ENCODE measurements at regions not wholly inside any gene's neighbourhood (a gene's known extent, or its start where the extent isn't known, plus 50 kb on each side); places are given as distances from the start of the nearest gene placed in this dataset.

GRCh38 chr15:67914028-67914427 lies 74.2 kb upstream of the RNU6-1 start:
- no peak for DNase-seq (ENCODE audit: low spot score)
- TF ChIP-seq CTCF (conservative IDR thresholded peaks at IDR 0.05; ENCODE audit: low read depth) = no peak
- POLR2A ChIA-PET (ENCODE audit: low non-redundant PET) = no interaction called here
- H3K27ac ChIP-seq = no peak overlapping the region
- CTCF ChIA-PET = no interaction called here

DNA sequence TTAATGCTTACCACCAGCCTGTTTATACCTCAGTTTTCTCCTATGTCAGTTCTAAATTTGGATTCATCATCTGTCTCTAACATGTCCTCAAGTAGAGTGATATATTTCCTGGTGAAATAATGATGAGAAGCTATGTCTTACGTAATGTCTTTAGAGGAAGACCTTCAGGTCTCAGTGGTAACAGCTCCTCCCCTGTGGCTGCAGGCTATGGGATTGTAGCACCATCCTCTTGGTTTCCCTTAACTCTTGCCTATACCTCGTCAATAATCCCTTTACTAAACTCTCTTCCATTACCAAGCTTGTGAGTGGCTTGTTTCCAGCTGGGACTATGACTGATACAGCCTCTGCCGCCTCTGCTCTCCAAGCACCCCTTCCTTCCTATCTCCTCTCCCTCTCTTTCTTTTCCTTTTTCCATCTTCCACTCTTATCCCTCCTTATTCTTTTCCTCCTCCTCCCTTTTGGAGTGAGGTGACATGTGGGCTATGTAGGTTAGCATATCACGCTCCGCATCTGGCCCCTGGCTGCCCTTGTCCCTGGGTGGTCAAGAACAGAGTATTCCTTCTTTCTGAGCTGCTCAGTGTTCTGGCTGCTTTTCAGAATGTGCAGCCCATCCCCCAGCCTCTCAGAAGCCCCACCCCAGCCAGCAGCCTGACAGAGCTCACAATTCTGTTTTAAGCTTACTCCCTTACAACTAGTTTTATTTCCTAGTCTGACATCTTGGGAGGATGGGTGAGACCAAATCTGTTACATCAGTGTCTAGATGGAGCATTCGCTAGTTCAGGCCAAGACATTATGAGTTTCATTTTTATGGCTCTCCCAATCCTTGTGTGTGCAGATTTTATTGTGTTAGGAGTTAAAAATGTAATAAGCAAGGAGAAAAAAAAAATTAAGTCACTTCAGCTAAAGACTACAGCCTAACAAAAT lies 75.0 kb upstream of the RNU6-1 start:
- POLR2A ChIA-PET (ENCODE audit: low non-redundant PET) = no interaction called here
- DNase-seq (ENCODE audit: low spot score) = no peak
- CTCF ChIA-PET = interaction anchor here (0.9 kb wide), 1 partner anchor 51 kb away, joined by 3 read pairs; no protein-coding TSS in a partner anchor
- H3K27ac ChIP-seq = no peak overlapping the region
- no peak for TF ChIP-seq CTCF (conservative IDR thresholded peaks at IDR 0.05; ENCODE audit: low read depth)

- CTCF ChIA-PET = interaction anchor here (0.9 kb wide), 1 partner anchor 52 kb away, joined by 3 read pairs; no protein-coding TSS in a partner anchor
- DNase-seq (ENCODE audit: low spot score) = no peak
- TF ChIP-seq CTCF (conservative IDR thresholded peaks at IDR 0.05; ENCODE audit: low read depth) = no peak
- H3K27ac ChIP-seq = no peak overlapping the region
- POLR2A ChIA-PET (ENCODE audit: low non-redundant PET) = no interaction called here
These were observed 75.9 kb upstream of the RNU6-1 start for GRCh38 chr15:67915461-67916374.

GRCh38 chr15:67916565-67916964 lies 76.7 kb upstream of the RNU6-1 start:
- no peak for TF ChIP-seq CTCF (conservative IDR thresholded peaks at IDR 0.05; ENCODE audit: low read depth)
- POLR2A ChIA-PET (ENCODE audit: low non-redundant PET) = no interaction called here
- CTCF ChIA-PET = interaction anchor here (0.7 kb wide), 1 partner anchor 214 kb away, joined by 5 read pairs; no protein-coding TSS in a partner anchor
- DNase-seq (ENCODE audit: low spot score) = no peak
- H3K27ac ChIP-seq = no peak overlapping the region

DNA sequence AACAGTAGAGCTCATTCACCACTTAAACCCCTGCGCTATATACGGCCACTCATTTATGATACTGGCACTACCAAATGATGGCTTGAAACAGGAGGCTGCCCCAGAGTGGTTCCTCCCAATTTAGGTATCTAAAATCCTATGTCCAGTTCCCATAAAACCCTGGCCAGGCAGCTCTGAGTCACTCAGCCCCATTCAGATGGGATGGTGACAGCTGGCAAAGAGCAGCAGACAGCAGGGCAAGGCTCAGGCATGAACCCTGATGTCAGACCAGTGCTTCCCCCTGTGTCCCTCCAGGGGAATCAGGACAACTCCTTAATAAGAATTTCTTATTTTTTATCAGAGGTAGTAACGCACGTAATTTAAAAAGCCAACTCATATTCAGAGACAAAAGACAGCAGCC lies 77.2 kb upstream of the RNU6-1 start:
- ChIA-PET POLR2A (ENCODE audit: low non-redundant PET) (no interaction called here), CTCF (interaction anchor here (0.7 kb wide), 1 partner anchor 214 kb away, joined by 5 read pairs; no protein-coding TSS in a partner anchor)
- no peak for DNase-seq (ENCODE audit: low spot score)
- no peak overlapping the region for H3K27ac ChIP-seq
- no peak for TF ChIP-seq CTCF (conservative IDR thresholded peaks at IDR 0.05; ENCODE audit: low read depth)

GRCh38 chr15:67917636-67918035 lies 77.8 kb upstream of the RNU6-1 start:
- DNase-seq (ENCODE audit: low spot score) = no peak
- ChIA-PET CTCF (interaction anchor here (0.8 kb wide), 1 partner anchor 56 kb away, joined by 3 read pairs; no protein-coding TSS in a partner anchor), POLR2A (ENCODE audit: low non-redundant PET) (no interaction called here)
- no peak overlapping the region for H3K27ac ChIP-seq
- no peak for TF ChIP-seq CTCF (conservative IDR thresholded peaks at IDR 0.05; ENCODE audit: low read depth)

Data from RWPE1 (cell line).